ENCODE measurements at regions not wholly inside any gene's neighbourhood (a gene's known extent, or its start where the extent isn't known, plus 50 kb on each side); places are given as distances from the start of the nearest gene placed in this dataset.

DNA sequence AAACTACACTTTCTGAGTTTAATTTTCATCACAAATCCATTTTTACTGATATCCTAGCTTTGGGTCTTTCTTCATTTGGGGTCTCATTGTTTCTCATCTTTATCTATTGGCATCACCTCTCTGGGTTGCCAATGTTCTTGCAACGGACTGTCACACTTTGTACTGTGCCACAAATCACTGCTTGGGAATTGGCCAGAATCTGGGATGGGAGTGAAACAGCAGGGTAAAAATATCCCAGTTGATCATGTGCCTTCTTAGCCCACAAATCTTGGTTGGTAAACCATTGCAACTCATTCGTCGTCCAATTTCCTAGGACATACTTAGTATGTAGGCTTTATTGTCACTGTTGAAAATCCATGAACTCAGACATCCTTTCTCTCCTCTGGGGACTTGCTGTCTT, 698.5 kb downstream of the OTOL1 start (continued):
- no peak for TF ChIP-seq ZBTB33 (IDR thresholded peaks at IDR 0.05; ENCODE audit: extremely low read depth, insufficient replicate concordance, low read length)
- TF ChIP-seq POLR2AphosphoS5 (IDR thresholded peaks at IDR 0.05; ENCODE audit: low read depth, low read length) = no peak
- no peak for TF ChIP-seq EZH2 (IDR thresholded peaks at IDR 0.05)
- no peak for TF ChIP-seq EZH2phosphoT487 (IDR thresholded peaks at IDR 0.05; ENCODE audit: borderline replicate concordance)
- no peak for TF ChIP-seq POLR2A (IDR thresholded peaks at IDR 0.05; ENCODE audit: borderline replicate concordance, extremely low read depth, insufficient read depth, insufficient read length)

- no peaks in the 10 kb centered on the region for H3K27me3 ChIP-seq (ENCODE audit: insufficient read depth, low read length)
- no peak overlapping the region for H3K4me2 ChIP-seq (ENCODE audit: low read length)
- POLR2A ChIA-PET = no interaction called here
- no peaks in the 10 kb centered on the region for H3K36me3 ChIP-seq (ENCODE audit: control insufficient read depth in 1 of 2, insufficient read depth in 2 of 2, low read length in 2 of 2)
- H3K4me1 ChIP-seq (ENCODE audit: control insufficient read depth in 1 of 2, insufficient read depth in 2 of 2, low read length in 2 of 2) = no peaks in the 10 kb centered on the region
- no peak for DNase-seq (ENCODE audit: low read depth, low spot score)
- H3K27ac ChIP-seq (ENCODE audit: low read depth, low read length) = no peak overlapping the region
- no peaks in the 10 kb centered on the region for H3K9me3 ChIP-seq (ENCODE audit: control insufficient read depth in 1 of 2, insufficient read depth in 1 of 2, low read depth in 1 of 2, low read length in 2 of 2)
- no peak overlapping the region for H3K9ac ChIP-seq (ENCODE audit: low read length)
- H2AFZ ChIP-seq (ENCODE audit: low read depth, low read length, poor library complexity, severe bottlenecking) = no peak overlapping the region
- CTCF ChIA-PET = no interaction called here
- no peak for ATAC-seq
- H4K20me1 ChIP-seq (ENCODE audit: insufficient read depth) = no peaks in the 10 kb centered on the region
- H3K79me2 ChIP-seq (ENCODE audit: insufficient read depth, low read length) = no peaks in the 10 kb centered on the region
- no peak overlapping the region for H3K4me3 ChIP-seq (replicated peaks in 1 of 2; ENCODE audit: low read depth in 1 of 2, low read length in 2 of 2)
- no TSS peak for BruUV-seq (replicated peaks)
- RAD21 ChIA-PET (ENCODE audit: low non-redundant PET in 1 of 2, low total read pairs in 2 of 2, uncharacterized antibody in 2 of 2, unreplicated experiment in 2 of 2) = no interaction called here
- no peaks in the 10 kb centered on the region for H3K9me2 ChIP-seq (ENCODE audit: insufficient read depth)
- intact Hi-C loops (cut with micrococcal nuclease) = no loop called here
- TF ChIP-seq REST (IDR thresholded peaks at IDR 0.05; ENCODE audit: low read depth) = no peak
- no peak for TF ChIP-seq JUND (IDR thresholded peaks at IDR 0.05)
- no peak for TF ChIP-seq TCF7L2 (IDR thresholded peaks at IDR 0.05; ENCODE audit: borderline replicate concordance, extremely low read depth, insufficient read depth, insufficient read length)
- TF ChIP-seq FOSL1 (IDR thresholded peaks at IDR 0.05; ENCODE audit: low read depth) = no peak
- TF ChIP-seq, protein P1, sequence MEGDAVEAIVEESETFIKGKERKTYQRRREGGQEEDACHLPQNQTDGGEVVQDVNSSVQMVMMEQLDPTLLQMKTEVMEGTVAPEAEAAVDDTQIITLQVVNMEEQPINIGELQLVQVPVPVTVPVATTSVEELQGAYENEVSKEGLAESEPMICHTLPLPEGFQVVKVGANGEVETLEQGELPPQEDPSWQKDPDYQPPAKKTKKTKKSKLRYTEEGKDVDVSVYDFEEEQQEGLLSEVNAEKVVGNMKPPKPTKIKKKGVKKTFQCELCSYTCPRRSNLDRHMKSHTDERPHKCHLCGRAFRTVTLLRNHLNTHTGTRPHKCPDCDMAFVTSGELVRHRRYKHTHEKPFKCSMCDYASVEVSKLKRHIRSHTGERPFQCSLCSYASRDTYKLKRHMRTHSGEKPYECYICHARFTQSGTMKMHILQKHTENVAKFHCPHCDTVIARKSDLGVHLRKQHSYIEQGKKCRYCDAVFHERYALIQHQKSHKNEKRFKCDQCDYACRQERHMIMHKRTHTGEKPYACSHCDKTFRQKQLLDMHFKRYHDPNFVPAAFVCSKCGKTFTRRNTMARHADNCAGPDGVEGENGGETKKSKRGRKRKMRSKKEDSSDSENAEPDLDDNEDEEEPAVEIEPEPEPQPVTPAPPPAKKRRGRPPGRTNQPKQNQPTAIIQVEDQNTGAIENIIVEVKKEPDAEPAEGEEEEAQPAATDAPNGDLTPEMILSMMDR (IDR thresholded peaks at IDR 0.05 in 2 of 3, conservative IDR thresholded peaks at IDR 0.05 in 1 of 3; ENCODE audit: borderline replicate concordance in 1 of 3, insufficient read depth in 1 of 3, low read depth in 2 of 3, low read length in 2 of 3) = no peak
- no peak for TF ChIP-seq SP1 (IDR thresholded peaks at IDR 0.05; ENCODE audit: low read depth)
- no peak for TF ChIP-seq CEBPB (IDR thresholded peaks at IDR 0.05; ENCODE audit: low read depth)
- no peak for TF ChIP-seq POLR2A (IDR thresholded peaks at IDR 0.05; ENCODE audit: borderline replicate concordance, extremely low read depth, insufficient read depth, insufficient read length)
- TF ChIP-seq EZH2 (IDR thresholded peaks at IDR 0.05) = no peak
- TF ChIP-seq ELF1 (IDR thresholded peaks at IDR 0.05; ENCODE audit: borderline replicate concordance, low read depth) = no peak
- TF ChIP-seq, protein P2, sequence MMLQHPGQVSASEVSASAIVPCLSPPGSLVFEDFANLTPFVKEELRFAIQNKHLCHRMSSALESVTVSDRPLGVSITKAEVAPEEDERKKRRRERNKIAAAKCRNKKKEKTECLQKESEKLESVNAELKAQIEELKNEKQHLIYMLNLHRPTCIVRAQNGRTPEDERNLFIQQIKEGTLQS (IDR thresholded peaks at IDR 0.05) = no peak
- TF ChIP-seq SRF (IDR thresholded peaks at IDR 0.05; ENCODE audit: low read depth) = no peak
- TF ChIP-seq ZBTB33 (IDR thresholded peaks at IDR 0.05; ENCODE audit: extremely low read depth, insufficient replicate concordance, low read length) = no peak
- no peak for TF ChIP-seq CBX3 (IDR thresholded peaks at IDR 0.05; ENCODE audit: low read depth)
Measured at GRCh38 chr3:162196964-162197363, 700.4 kb downstream of the OTOL1 start.

All from HCT116 (cell line).